Activated naive CD4-positive, alpha-beta T cell treated with anti-CD3 and anti-CD28 coated beads for 36 hours (primary cell): ENCODE measurements at regions not wholly inside any gene's neighbourhood (a gene's known extent, or its start where the extent isn't known, plus 50 kb on each side); places are given as distances from the start of the nearest gene placed in this dataset.
"Not testable (repeated sequence)": the region's sequence is repeated elsewhere in the genome, so short reads cannot be mapped to it uniquely, and the experiment has no call there.

Experiments
- CTCF ChIA-PET: fragments of 350-600 bp; sonication (Branson Sonifier 250); formaldehyde crosslinking; loops from one replicate; lab custom pipeline; 2021; ENCODE audit warnings: antibody characterized with exemption; lab: Charles Lee
- DNase-seq: peaks from one replicate; pipeline ENCODE4 v3.0.0-alpha.2; 2020
- H3K27ac Mint-ChIP-seq: one replicate; pipeline ENCODE4 v1.8.0; 2021; ENCODE audit warnings: mild to moderate bottlenecking, mixed read lengths
- H3K27me3 Mint-ChIP-seq: one replicate; pipeline ENCODE4 v1.8.0; 2021; ENCODE audit warnings: low read depth, mixed read lengths
- H3K36me3 Mint-ChIP-seq: one replicate; pipeline ENCODE4 v1.8.0; 2021; ENCODE audit warnings: low read depth, mixed read lengths
- H3K4me1 Mint-ChIP-seq: one replicate; pipeline ENCODE4 v1.8.0; 2021; ENCODE audit warnings: low read depth, mixed read lengths
- H3K4me3 Mint-ChIP-seq: one replicate; pipeline ENCODE4 v1.8.0; 2021; ENCODE audit warnings: mild to moderate bottlenecking, moderate library complexity, mixed read lengths
- H3K9me3 Mint-ChIP-seq: one replicate; pipeline ENCODE4 v1.8.0; 2021; ENCODE audit warnings: mixed read lengths
- intact Hi-C: fragments of 100-400 bp; cut with micrococcal nuclease; formaldehyde crosslinking; loops from one replicate; pipeline ENCODE4 v1.15.1; 2023

- DNase-seq, H3K4me3 Mint-ChIP-seq, H3K9me3 Mint-ChIP-seq: not testable (repeated sequence)
These were observed 114.5 kb upstream of the NBPF19 start for GRCh38 chr1:149360351-149360750.

GRCh38 chr1:149361310-149361709 lies 113.5 kb upstream of the NBPF19 start:
- H3K27ac Mint-ChIP-seq, H3K36me3 Mint-ChIP-seq, intact Hi-C loops, H3K4me1 Mint-ChIP-seq, H3K4me3 Mint-ChIP-seq, H3K27me3 Mint-ChIP-seq, H3K9me3 Mint-ChIP-seq, CTCF ChIA-PET, DNase-seq: not testable (repeated sequence)

More at GRCh38 chr1:149360351-149360750, 114.5 kb upstream of the NBPF19 start:
- H3K4me1 Mint-ChIP-seq, H3K27me3 Mint-ChIP-seq, intact Hi-C loops, CTCF ChIA-PET, H3K27ac Mint-ChIP-seq, H3K36me3 Mint-ChIP-seq: not testable (repeated sequence)

- H3K27ac Mint-ChIP-seq, H3K36me3 Mint-ChIP-seq, H3K4me3 Mint-ChIP-seq, H3K27me3 Mint-ChIP-seq, intact Hi-C loops, H3K9me3 Mint-ChIP-seq, H3K4me1 Mint-ChIP-seq, CTCF ChIA-PET, DNase-seq: not testable (repeated sequence)
These were observed 110.5 kb upstream of the NBPF19 start for GRCh38 chr1:149364188-149364981.

- H3K36me3 Mint-ChIP-seq, H3K27me3 Mint-ChIP-seq, H3K4me3 Mint-ChIP-seq, H3K4me1 Mint-ChIP-seq, DNase-seq, H3K9me3 Mint-ChIP-seq, CTCF ChIA-PET, H3K27ac Mint-ChIP-seq, intact Hi-C loops: not testable (repeated sequence)
These were observed 108.4 kb upstream of the NBPF19 start for GRCh38 chr1:149366402-149366801.

- H3K4me3 Mint-ChIP-seq, H3K9me3 Mint-ChIP-seq, H3K36me3 Mint-ChIP-seq, intact Hi-C loops, DNase-seq, H3K27ac Mint-ChIP-seq, H3K4me1 Mint-ChIP-seq, H3K27me3 Mint-ChIP-seq, CTCF ChIA-PET: not testable (repeated sequence)
These were observed 107.3 kb upstream of the NBPF19 start for GRCh38 chr1:149367472-149368044.

- H3K27ac Mint-ChIP-seq, H3K4me3 Mint-ChIP-seq, H3K4me1 Mint-ChIP-seq, H3K9me3 Mint-ChIP-seq, CTCF ChIA-PET, DNase-seq, H3K27me3 Mint-ChIP-seq, H3K36me3 Mint-ChIP-seq, intact Hi-C loops: not testable (repeated sequence)
These were observed 106.5 kb upstream of the NBPF19 start for GRCh38 chr1:149368337-149368736.

GRCh38 chr1:149369081-149369480 lies 105.8 kb upstream of the NBPF19 start:
- H3K4me3 Mint-ChIP-seq, intact Hi-C loops, H3K9me3 Mint-ChIP-seq, CTCF ChIA-PET, H3K27me3 Mint-ChIP-seq, DNase-seq, H3K27ac Mint-ChIP-seq, H3K36me3 Mint-ChIP-seq, H3K4me1 Mint-ChIP-seq: not testable (repeated sequence)

GRCh38 chr1:149371955-149372354 lies 102.9 kb upstream of the NBPF19 start:
- intact Hi-C loops, CTCF ChIA-PET, H3K9me3 Mint-ChIP-seq, H3K36me3 Mint-ChIP-seq, H3K27me3 Mint-ChIP-seq, DNase-seq, H3K4me3 Mint-ChIP-seq, H3K4me1 Mint-ChIP-seq, H3K27ac Mint-ChIP-seq: not testable (repeated sequence)

- H3K27me3 Mint-ChIP-seq, H3K9me3 Mint-ChIP-seq, intact Hi-C loops, CTCF ChIA-PET, H3K4me1 Mint-ChIP-seq, H3K4me3 Mint-ChIP-seq, H3K36me3 Mint-ChIP-seq: not testable (repeated sequence)
- H3K27ac Mint-ChIP-seq = peak overlapping the region; percentile 61
- DNase-seq = peak; percentile 18
These were observed 96.4 kb upstream of the NBPF19 start for GRCh38 chr1:149378462-149378861.

GRCh38 chr1:149390173-149390926 lies 84.5 kb upstream of the NBPF19 start:
- H3K36me3 Mint-ChIP-seq, H3K27me3 Mint-ChIP-seq, CTCF ChIA-PET, intact Hi-C loops, H3K9me3 Mint-ChIP-seq: not testable (repeated sequence)
- Mint-ChIP-seq H3K4me3 (peak overlapping the region; percentile 94), H3K4me1 (peaks cover 14% of the 10 kb centered on the region), H3K27ac (peak overlapping the region; percentile 90)
- peak; percentile 57 for DNase-seq

- H3K9me3 Mint-ChIP-seq, CTCF ChIA-PET, H3K36me3 Mint-ChIP-seq, intact Hi-C loops, H3K27me3 Mint-ChIP-seq, H3K27ac Mint-ChIP-seq, H3K4me3 Mint-ChIP-seq, DNase-seq: not testable (repeated sequence)
- peaks cover 17% of the 10 kb centered on the region for H3K4me1 Mint-ChIP-seq
These were observed 83.9 kb upstream of the NBPF19 start for GRCh38 chr1:149390931-149391330.

GRCh38 chr1:149395802-149396201 lies 79.0 kb upstream of the NBPF19 start:
- H3K4me1 Mint-ChIP-seq = peaks cover 20% of the 10 kb centered on the region
- DNase-seq = peak; percentile 66
- H3K27ac Mint-ChIP-seq, H3K4me3 Mint-ChIP-seq, intact Hi-C loops, H3K9me3 Mint-ChIP-seq, CTCF ChIA-PET, H3K36me3 Mint-ChIP-seq, H3K27me3 Mint-ChIP-seq: not testable (repeated sequence)

GRCh38 chr1:149398527-149398926 lies 76.3 kb upstream of the NBPF19 start:
- H3K27ac Mint-ChIP-seq, CTCF ChIA-PET, H3K9me3 Mint-ChIP-seq, DNase-seq, H3K4me3 Mint-ChIP-seq, H3K36me3 Mint-ChIP-seq, intact Hi-C loops, H3K27me3 Mint-ChIP-seq: not testable (repeated sequence)
- H3K4me1 Mint-ChIP-seq = peaks cover 13% of the 10 kb centered on the region
